SK-N-SH (cell line): ENCODE measurements at regions not wholly inside any gene's neighbourhood (a gene's known extent, or its start where the extent isn't known, plus 50 kb on each side); places are given as distances from the start of the nearest gene placed in this dataset.

Source experiments
- EP300 ChIP-seq, 2 experiments: IDR thresholded peaks; 2 replicates each; pipeline versions ENCODE4 v1.4.0 to v1.6.1; 2012; ENCODE audit warnings: borderline replicate concordance in 1 of 2, low read depth in 1 of 2, low read length in 1 of 2
- EZH2phosphoT487 ChIP-seq: fragments of 200-600 bp; sonication (generic); IDR thresholded peaks from 2 replicates; pipeline ENCODE4 v1.6.1; 2017; ENCODE audit warnings: low read depth, mixed run types, mild to moderate bottlenecking, antibody characterized with exemption, moderate library complexity, borderline replicate concordance
- POLR2AphosphoS5 ChIP-seq: IDR thresholded peaks from 2 replicates; pipeline ENCODE4 v1.6.1; 2012; ENCODE audit warnings: low read depth, low read length
- RCOR1 ChIP-seq: fragments of 150-350 bp; IDR thresholded peaks from 2 replicates; pipeline ENCODE4 v1.6.1; 2017; ENCODE audit warnings: antibody characterized with exemption, low read length
- SMC3 ChIP-seq: IDR thresholded peaks from 2 replicates; pipeline ENCODE4 v1.6.1; 2012; ENCODE audit warnings: low read depth, low read length, improper control_type of control experiment
- TF ChIP-seq, protein P1 (sequence below): fragments of 200-600 bp; sonication (generic); IDR thresholded peaks from 2 replicates; pipeline ENCODE4 v1.6.1; 2017; ENCODE audit warnings: antibody characterized with exemption, mild to moderate bottlenecking, moderate library complexity
- TF ChIP-seq, protein P2 (sequence below): IDR thresholded peaks from 2 replicates; pipeline ENCODE4 v1.4.0; 2012; ENCODE audit warnings: low read depth
- TF ChIP-seq, protein P3 (sequence below): fragments of 150-350 bp; IDR thresholded peaks from 2 replicates; pipeline ENCODE4 v1.6.1; 2016; ENCODE audit warnings: mild to moderate bottlenecking, low read depth, low read length
- TF ChIP-seq, protein P4 (sequence below): IDR thresholded peaks from 2 replicates; pipeline ENCODE4 v1.6.1; 2012; ENCODE audit warnings: mild to moderate bottlenecking, low read depth, low read length, moderate library complexity

DNA sequence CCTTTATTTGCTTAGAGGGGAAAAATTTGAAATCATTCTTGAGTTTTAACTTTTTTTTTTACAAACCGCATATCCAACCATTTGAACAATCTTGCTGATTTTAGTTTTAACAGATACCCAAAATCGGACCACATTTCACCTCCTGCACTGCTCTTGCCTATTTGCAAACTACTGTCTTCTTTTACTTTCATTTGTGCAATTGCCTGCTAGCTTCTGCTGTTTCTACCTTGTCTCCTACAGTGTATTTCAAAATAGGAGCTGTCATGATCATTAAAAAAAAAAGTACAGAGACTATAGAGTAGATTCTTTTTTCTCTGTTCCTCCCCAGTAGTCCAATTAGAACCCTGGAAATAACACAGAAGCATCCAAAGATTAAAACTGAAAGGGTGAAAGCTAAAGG, 1081.2 kb downstream of the SOCS6 start:
- TF ChIP-seq, protein P1, sequence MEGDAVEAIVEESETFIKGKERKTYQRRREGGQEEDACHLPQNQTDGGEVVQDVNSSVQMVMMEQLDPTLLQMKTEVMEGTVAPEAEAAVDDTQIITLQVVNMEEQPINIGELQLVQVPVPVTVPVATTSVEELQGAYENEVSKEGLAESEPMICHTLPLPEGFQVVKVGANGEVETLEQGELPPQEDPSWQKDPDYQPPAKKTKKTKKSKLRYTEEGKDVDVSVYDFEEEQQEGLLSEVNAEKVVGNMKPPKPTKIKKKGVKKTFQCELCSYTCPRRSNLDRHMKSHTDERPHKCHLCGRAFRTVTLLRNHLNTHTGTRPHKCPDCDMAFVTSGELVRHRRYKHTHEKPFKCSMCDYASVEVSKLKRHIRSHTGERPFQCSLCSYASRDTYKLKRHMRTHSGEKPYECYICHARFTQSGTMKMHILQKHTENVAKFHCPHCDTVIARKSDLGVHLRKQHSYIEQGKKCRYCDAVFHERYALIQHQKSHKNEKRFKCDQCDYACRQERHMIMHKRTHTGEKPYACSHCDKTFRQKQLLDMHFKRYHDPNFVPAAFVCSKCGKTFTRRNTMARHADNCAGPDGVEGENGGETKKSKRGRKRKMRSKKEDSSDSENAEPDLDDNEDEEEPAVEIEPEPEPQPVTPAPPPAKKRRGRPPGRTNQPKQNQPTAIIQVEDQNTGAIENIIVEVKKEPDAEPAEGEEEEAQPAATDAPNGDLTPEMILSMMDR: no peak
- TF ChIP-seq EP300 (IDR thresholded peaks at IDR 0.05; ENCODE audit: borderline replicate concordance in 1 of 2, low read depth in 1 of 2, low read length in 1 of 2): no peak
- TF ChIP-seq, protein P2, sequence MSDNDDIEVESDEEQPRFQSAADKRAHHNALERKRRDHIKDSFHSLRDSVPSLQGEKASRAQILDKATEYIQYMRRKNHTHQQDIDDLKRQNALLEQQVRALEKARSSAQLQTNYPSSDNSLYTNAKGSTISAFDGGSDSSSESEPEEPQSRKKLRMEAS: no peak
- TF ChIP-seq, protein P3, sequence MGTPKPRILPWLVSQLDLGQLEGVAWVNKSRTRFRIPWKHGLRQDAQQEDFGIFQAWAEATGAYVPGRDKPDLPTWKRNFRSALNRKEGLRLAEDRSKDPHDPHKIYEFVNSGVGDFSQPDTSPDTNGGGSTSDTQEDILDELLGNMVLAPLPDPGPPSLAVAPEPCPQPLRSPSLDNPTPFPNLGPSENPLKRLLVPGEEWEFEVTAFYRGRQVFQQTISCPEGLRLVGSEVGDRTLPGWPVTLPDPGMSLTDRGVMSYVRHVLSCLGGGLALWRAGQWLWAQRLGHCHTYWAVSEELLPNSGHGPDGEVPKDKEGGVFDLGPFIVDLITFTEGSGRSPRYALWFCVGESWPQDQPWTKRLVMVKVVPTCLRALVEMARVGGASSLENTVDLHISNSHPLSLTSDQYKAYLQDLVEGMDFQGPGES: no peak
- no peak for TF ChIP-seq RCOR1
- no peak for TF ChIP-seq POLR2AphosphoS5
- no peak for TF ChIP-seq EZH2phosphoT487
- no peak for TF ChIP-seq SMC3
- TF ChIP-seq, protein P4, sequence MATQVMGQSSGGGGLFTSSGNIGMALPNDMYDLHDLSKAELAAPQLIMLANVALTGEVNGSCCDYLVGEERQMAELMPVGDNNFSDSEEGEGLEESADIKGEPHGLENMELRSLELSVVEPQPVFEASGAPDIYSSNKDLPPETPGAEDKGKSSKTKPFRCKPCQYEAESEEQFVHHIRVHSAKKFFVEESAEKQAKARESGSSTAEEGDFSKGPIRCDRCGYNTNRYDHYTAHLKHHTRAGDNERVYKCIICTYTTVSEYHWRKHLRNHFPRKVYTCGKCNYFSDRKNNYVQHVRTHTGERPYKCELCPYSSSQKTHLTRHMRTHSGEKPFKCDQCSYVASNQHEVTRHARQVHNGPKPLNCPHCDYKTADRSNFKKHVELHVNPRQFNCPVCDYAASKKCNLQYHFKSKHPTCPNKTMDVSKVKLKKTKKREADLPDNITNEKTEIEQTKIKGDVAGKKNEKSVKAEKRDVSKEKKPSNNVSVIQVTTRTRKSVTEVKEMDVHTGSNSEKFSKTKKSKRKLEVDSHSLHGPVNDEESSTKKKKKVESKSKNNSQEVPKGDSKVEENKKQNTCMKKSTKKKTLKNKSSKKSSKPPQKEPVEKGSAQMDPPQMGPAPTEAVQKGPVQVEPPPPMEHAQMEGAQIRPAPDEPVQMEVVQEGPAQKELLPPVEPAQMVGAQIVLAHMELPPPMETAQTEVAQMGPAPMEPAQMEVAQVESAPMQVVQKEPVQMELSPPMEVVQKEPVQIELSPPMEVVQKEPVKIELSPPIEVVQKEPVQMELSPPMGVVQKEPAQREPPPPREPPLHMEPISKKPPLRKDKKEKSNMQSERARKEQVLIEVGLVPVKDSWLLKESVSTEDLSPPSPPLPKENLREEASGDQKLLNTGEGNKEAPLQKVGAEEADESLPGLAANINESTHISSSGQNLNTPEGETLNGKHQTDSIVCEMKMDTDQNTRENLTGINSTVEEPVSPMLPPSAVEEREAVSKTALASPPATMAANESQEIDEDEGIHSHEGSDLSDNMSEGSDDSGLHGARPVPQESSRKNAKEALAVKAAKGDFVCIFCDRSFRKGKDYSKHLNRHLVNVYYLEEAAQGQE: no peak
